ENCODE measurements at regions not wholly inside any gene's neighbourhood (a gene's known extent, or its start where the extent isn't known, plus 50 kb on each side); places are given as distances from the start of the nearest gene placed in this dataset.

- Histone ChIP-seq H3K9ac (ENCODE audit: low read depth in 1 of 2, low read length in 2 of 2) (no peak overlapping the region), H3K4me3 (ENCODE audit: low read depth in 1 of 3, low read length in 3 of 3) (no peak overlapping the region), H3K36me3 (ENCODE audit: control insufficient read depth in 4 of 4, insufficient read depth in 3 of 4, low read depth in 1 of 4, low read length in 3 of 4) (no peaks in the 10 kb centered on the region), H3K27ac (ENCODE audit: low read depth in 1 of 2, low read length in 2 of 2) (no peak overlapping the region), H3K4me1 (ENCODE audit: control insufficient read depth in 4 of 4, insufficient read depth in 4 of 4, low read length in 3 of 4) (no peaks in the 10 kb centered on the region), H3K9me3 (ENCODE audit: control insufficient read depth in 4 of 4, low read length in 3 of 4) (no peaks in the 10 kb centered on the region), H3K27me3 (ENCODE audit: control insufficient read depth in 4 of 4, insufficient read depth in 4 of 4, low read length in 3 of 4) (no peaks in the 10 kb centered on the region)
- TF ChIP-seq YY1 (IDR thresholded peaks at IDR 0.05) (no peak), SP1 (IDR thresholded peaks at IDR 0.05) (no peak), RXRA (IDR thresholded peaks at IDR 0.05) (no peak), NR2F2 (IDR thresholded peaks at IDR 0.05) (no peak), CTCF (IDR thresholded peaks at IDR 0.05; ENCODE audit: low read depth, low read length, missing input control) (no peak), JUND (IDR thresholded peaks at IDR 0.05) (no peak), EGR1 (IDR thresholded peaks at IDR 0.05; ENCODE audit: low read depth in 2 of 2) (no peak), REST (IDR thresholded peaks at IDR 0.05) (no peak), RAD21 (IDR thresholded peaks at IDR 0.05) (no peak)
- WGBS: 80% methylated on average over 4 of the region's 4 CpGs
- DNase-seq (ENCODE audit: low spot score): no peak
These were observed 469.0 kb downstream of the TLL1 start for GRCh38 chr4:166341992-166342391.

DNA sequence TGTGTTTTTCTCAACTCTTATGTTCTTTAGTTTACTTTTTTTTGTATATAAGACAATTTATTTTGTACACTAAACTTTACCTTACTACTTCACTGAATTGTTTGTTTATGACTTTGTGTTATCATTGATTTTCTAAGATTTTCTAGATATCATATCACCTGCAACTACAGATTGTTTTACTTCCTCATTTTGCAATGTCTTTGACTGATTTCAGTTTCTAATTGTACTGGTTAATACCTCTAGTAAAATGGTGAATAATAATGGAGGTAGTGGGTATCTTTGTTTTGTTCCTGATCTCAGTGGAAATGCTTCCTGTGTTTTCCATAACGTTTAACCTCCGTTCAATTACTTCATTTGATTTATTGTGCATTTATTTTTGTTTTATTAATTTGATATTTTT lies 490.2 kb downstream of the TLL1 start:
- Histone ChIP-seq H3K27ac (ENCODE audit: low read depth in 1 of 2, low read length in 2 of 2) (no peak overlapping the region), H3K9ac (ENCODE audit: low read depth in 1 of 2, low read length in 2 of 2) (no peak overlapping the region), H3K9me3 (ENCODE audit: control insufficient read depth in 4 of 4, low read length in 3 of 4) (no peaks in the 10 kb centered on the region), H3K4me1 (ENCODE audit: control insufficient read depth in 4 of 4, insufficient read depth in 4 of 4, low read length in 3 of 4) (no peaks in the 10 kb centered on the region), H3K36me3 (ENCODE audit: control insufficient read depth in 4 of 4, insufficient read depth in 3 of 4, low read depth in 1 of 4, low read length in 3 of 4) (no peaks in the 10 kb centered on the region), H3K4me3 (ENCODE audit: low read depth in 1 of 3, low read length in 3 of 3) (no peak overlapping the region), H3K27me3 (ENCODE audit: control insufficient read depth in 4 of 4, insufficient read depth in 4 of 4, low read length in 3 of 4) (no peaks in the 10 kb centered on the region)
- DNase-seq (ENCODE audit: low spot score): no peak
- TF ChIP-seq, protein P1, sequence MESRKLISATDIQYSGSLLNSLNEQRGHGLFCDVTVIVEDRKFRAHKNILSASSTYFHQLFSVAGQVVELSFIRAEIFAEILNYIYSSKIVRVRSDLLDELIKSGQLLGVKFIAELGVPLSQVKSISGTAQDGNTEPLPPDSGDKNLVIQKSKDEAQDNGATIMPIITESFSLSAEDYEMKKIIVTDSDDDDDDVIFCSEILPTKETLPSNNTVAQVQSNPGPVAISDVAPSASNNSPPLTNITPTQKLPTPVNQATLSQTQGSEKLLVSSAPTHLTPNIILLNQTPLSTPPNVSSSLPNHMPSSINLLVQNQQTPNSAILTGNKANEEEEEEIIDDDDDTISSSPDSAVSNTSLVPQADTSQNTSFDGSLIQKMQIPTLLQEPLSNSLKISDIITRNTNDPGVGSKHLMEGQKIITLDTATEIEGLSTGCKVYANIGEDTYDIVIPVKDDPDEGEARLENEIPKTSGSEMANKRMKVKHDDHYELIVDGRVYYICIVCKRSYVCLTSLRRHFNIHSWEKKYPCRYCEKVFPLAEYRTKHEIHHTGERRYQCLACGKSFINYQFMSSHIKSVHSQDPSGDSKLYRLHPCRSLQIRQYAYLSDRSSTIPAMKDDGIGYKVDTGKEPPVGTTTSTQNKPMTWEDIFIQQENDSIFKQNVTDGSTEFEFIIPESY (IDR thresholded peaks at IDR 0.05): no peak
- TF ChIP-seq FOXA2 (IDR thresholded peaks at IDR 0.05) (no peak), GABPA (IDR thresholded peaks at IDR 0.05 in 1 of 2, conservative IDR thresholded peaks at IDR 0.05 in 1 of 2) (no peak), HNF4A (conservative IDR thresholded peaks at IDR 0.05) (no peak), REST (IDR thresholded peaks at IDR 0.05) (no peak), HNF4G (IDR thresholded peaks at IDR 0.05) (no peak)
- 56% methylated on average over 2 of the region's 2 CpGs for WGBS

Measured in liver (tissue), 8 donors.